ENCODE measurements at regions not wholly inside any gene's neighbourhood (a gene's known extent, or its start where the extent isn't known, plus 50 kb on each side); places are given as distances from the start of the nearest gene placed in this dataset.

GRCh38 chr9:28888806-28889205 lies 1315.5 kb upstream of the C9orf72 start:
- no peak for DNase-seq
- Mint-ChIP-seq H3K4me1 (ENCODE audit: low read depth, unreplicated experiment) (no peaks in the 10 kb centered on the region), H3K4me3 (ENCODE audit: unreplicated experiment) (no peak overlapping the region), H3K27ac (ENCODE audit: unreplicated experiment) (no peak overlapping the region), H3K27me3 (ENCODE audit: unreplicated experiment) (no peaks in the 10 kb centered on the region), H3K36me3 (ENCODE audit: unreplicated experiment) (no peaks in the 10 kb centered on the region), H3K9me3 (ENCODE audit: unreplicated experiment) (no peaks in the 10 kb centered on the region)
- TF ChIP-seq CTCF (IDR thresholded peaks at IDR 0.05; ENCODE audit: partially characterized antibody, unreplicated experiment): no peak

- TF ChIP-seq CTCF (IDR thresholded peaks at IDR 0.05; ENCODE audit: partially characterized antibody, unreplicated experiment): no peak
- DNase-seq: no peak
- no peaks in the 10 kb centered on the region for H3K4me1 Mint-ChIP-seq (ENCODE audit: low read depth, unreplicated experiment)
- H3K9me3 Mint-ChIP-seq (ENCODE audit: unreplicated experiment): no peaks in the 10 kb centered on the region
- no peaks in the 10 kb centered on the region for H3K27me3 Mint-ChIP-seq (ENCODE audit: unreplicated experiment)
- no peak overlapping the region for H3K27ac Mint-ChIP-seq (ENCODE audit: unreplicated experiment)
- no peaks in the 10 kb centered on the region for H3K36me3 Mint-ChIP-seq (ENCODE audit: unreplicated experiment)
- H3K4me3 Mint-ChIP-seq (ENCODE audit: unreplicated experiment): no peak overlapping the region
Observed at GRCh38 chr9:28892538-28892937, 1319.3 kb upstream of the C9orf72 start.

DNA sequence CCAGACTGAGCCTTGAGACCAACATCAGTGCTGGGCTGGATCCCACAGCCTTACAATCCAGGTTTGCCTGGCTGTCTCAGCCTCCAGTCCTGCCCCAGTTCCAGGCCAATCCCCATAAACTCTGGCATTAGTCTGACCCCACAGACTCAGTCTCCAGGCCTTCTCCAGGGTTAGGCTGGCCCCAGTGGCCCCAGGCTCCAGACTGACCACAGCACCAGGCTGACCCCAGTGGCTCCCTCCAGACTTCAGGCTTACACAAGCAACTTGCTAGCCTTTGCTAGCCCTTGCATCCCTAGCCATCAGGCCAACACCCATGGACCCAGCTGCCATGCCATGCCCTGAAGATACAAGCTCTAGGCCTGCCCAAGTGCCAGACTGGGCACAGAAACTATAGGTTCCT lies 1326.0 kb upstream of the C9orf72 start:
- TF ChIP-seq CTCF (IDR thresholded peaks at IDR 0.05; ENCODE audit: partially characterized antibody, unreplicated experiment): no peak
- no peak for DNase-seq
- H3K36me3 Mint-ChIP-seq (ENCODE audit: unreplicated experiment): no peaks in the 10 kb centered on the region
- H3K27me3 Mint-ChIP-seq (ENCODE audit: unreplicated experiment): no peaks in the 10 kb centered on the region
- no peak overlapping the region for H3K27ac Mint-ChIP-seq (ENCODE audit: unreplicated experiment)
- H3K4me3 Mint-ChIP-seq (ENCODE audit: unreplicated experiment): no peak overlapping the region
- H3K9me3 Mint-ChIP-seq (ENCODE audit: unreplicated experiment): peaks cover 2% of the 10 kb centered on the region
- no peaks in the 10 kb centered on the region for H3K4me1 Mint-ChIP-seq (ENCODE audit: low read depth, unreplicated experiment)

GRCh38 chr9:28899926-28900325 lies 1326.6 kb upstream of the C9orf72 start:
- no peak for TF ChIP-seq CTCF (IDR thresholded peaks at IDR 0.05; ENCODE audit: partially characterized antibody, unreplicated experiment)
- H3K27me3 Mint-ChIP-seq (ENCODE audit: unreplicated experiment): no peaks in the 10 kb centered on the region
- no peak overlapping the region for H3K27ac Mint-ChIP-seq (ENCODE audit: unreplicated experiment)
- no peaks in the 10 kb centered on the region for H3K36me3 Mint-ChIP-seq (ENCODE audit: unreplicated experiment)
- no peaks in the 10 kb centered on the region for H3K4me1 Mint-ChIP-seq (ENCODE audit: low read depth, unreplicated experiment)
- H3K4me3 Mint-ChIP-seq (ENCODE audit: unreplicated experiment): no peak overlapping the region
- DNase-seq: no peak
- peaks cover 2% of the 10 kb centered on the region for H3K9me3 Mint-ChIP-seq (ENCODE audit: unreplicated experiment)

GRCh38 chr9:28900406-28900805 lies 1327.1 kb upstream of the C9orf72 start:
- no peak overlapping the region for H3K4me3 Mint-ChIP-seq (ENCODE audit: unreplicated experiment)

More at GRCh38 chr9:28900406-28900805, 1327.1 kb upstream of the C9orf72 start:
- no peak overlapping the region for H3K27ac Mint-ChIP-seq (ENCODE audit: unreplicated experiment)
- peaks cover 2% of the 10 kb centered on the region for H3K9me3 Mint-ChIP-seq (ENCODE audit: unreplicated experiment)
- TF ChIP-seq CTCF (IDR thresholded peaks at IDR 0.05; ENCODE audit: partially characterized antibody, unreplicated experiment): no peak
- H3K36me3 Mint-ChIP-seq (ENCODE audit: unreplicated experiment): no peaks in the 10 kb centered on the region
- no peaks in the 10 kb centered on the region for H3K4me1 Mint-ChIP-seq (ENCODE audit: low read depth, unreplicated experiment)
- no peaks in the 10 kb centered on the region for H3K27me3 Mint-ChIP-seq (ENCODE audit: unreplicated experiment)
- no peak for DNase-seq
